ENCODE measurements at regions not wholly inside any gene's neighbourhood (a gene's known extent, or its start where the extent isn't known, plus 50 kb on each side); places are given as distances from the start of the nearest gene placed in this dataset.

DNA sequence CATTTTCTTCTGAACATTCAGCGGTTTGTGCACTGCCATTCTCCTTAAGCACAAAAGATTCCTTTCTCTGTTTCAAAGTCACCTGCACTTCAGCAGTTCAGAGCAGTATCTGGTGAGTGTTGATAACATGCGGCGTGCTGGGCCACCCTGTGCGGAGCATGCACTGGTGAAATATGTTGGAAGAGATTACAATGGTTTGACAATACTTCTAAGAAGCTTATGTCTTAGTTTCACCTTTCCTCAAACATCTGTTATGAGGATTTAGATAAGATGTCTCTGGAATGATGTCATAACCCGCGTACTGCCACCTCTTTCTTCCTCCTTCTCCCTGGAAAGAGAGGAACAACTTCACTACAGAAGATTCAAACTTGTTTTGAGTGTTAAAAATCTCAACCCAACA, 650.3 kb downstream of the AJAP1 start:
- intact Hi-C loops (cut with micrococcal nuclease): no loop called here

DNA sequence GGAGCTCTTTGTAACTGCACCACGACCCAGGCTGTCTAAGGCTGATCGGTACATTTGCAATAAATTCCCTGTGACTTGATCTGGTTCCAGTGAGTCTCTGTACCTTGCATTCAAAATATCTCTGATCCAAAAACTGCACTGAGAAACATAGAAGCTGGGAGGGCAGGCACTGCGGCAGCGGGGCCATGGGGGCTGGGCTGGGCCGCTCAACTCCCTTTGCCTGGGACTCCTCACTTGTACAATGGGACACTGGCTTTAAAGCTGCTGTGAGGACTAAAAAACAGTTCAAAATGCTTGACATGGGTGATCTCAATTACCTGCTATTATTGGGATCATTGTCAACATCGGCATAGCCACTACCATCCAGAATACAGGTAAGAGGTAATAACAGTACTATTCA, 644.0 kb downstream of the AJAP1 start:
- intact Hi-C loops (cut with micrococcal nuclease): no loop called here

DNA sequence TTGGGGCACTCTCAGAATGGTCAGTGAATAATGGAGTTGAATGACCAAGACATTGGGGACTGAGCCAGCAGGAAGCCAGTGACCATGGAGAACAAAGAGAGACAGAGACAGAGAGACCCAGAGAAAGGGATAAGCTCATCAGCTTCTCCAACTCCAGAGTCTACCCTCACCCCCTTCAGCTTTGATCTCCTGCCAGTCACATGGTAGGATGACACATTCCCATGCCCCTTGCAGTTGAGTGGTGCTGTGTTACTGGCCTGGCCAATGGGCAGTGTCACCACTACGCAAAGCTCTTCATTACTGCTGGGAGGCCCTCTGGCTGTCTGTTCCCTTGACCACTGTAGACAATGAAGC, 643.5 kb downstream of the AJAP1 start:
- intact Hi-C loops (cut with micrococcal nuclease): no loop called here

GRCh38 chr1:5297180-5297885, 642.9 kb downstream of the AJAP1 start:
- intact Hi-C loops (cut with micrococcal nuclease): no loop called here

GRCh38 chr1:5296557-5297179, 642.3 kb downstream of the AJAP1 start:
- intact Hi-C loops (cut with micrococcal nuclease): no loop called here

GRCh38 chr1:5296095-5296494, 641.7 kb downstream of the AJAP1 start:
- intact Hi-C loops (cut with micrococcal nuclease): no loop called here

- intact Hi-C loops (cut with micrococcal nuclease): no loop called here
Observed at GRCh38 chr1:5291889-5292288, 637.5 kb downstream of the AJAP1 start.

DNA sequence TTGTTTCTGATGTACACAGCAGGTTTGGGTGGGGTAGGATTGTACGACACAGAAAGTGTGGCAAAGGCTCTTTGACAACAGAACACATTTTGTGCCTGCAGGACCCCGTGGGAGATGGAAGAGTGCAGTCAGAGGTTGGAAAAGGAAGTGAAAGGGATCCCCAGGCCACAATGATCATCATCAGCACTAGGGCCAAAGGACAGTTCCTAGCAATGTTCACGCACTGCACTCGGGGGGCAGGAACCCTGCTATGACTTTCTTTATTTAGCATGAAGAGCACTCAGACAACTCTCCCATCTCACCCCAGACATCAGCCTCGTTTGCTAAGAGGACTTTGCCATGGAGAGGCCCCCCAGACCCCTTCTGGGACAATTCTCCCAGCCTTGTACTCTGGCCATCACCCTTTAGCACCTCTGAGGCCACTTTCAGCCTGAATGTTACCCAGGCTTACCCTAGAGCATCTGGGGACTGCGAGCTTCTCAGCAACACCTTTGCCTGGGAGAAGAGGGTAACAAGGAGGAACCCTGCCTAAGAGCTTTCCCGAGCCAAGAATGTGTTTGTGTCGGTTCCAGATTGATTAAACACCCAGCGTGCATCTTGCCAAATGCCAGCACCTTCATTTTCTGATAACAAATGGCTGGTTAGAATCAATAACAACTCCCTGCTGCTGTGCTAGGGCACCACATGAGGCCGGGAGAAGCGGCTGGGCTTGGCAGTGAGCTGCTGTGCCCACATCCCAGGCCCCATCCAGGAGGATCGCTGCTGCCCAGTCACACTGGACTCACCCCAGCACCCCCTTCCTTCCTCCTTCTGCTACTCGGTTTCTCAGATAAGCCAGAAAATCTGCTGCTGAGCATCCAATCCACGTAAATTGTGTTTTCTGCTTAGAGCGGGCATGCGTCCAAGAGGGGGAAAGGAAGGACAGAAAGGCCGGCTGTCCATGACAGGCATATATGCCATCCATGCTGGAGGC, 633.1 kb downstream of the AJAP1 start:
- intact Hi-C loops (cut with micrococcal nuclease): loop anchor here (2.0 kb wide), 1 partner anchor 135 kb away; no protein-coding TSS in a partner anchor

GRCh38 chr1:5286244-5286643, 631.8 kb downstream of the AJAP1 start:
- intact Hi-C loops (cut with micrococcal nuclease): loop anchor here (1.0 to 2.0 kb wide), 5 partner anchors 137 to 460 kb away; no protein-coding TSS in a partner anchor

DNA sequence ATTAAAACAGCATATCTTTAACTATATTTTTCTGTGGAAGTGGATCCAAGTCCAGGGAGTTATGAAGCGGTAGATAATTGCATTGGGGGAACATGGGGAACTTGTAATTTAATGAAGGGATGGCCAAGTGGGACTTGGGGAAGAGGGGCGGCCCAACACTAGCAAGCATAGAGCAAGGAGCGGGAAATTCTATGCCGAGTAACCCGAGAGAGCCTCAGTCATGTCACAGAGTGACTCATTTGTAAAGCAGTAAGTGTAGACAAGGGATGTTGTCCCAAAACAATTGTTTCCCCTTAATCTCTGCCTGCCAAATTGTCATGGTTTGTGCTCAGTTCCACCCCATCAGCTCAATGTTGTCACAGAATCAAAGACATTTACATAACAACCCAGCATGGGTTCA, 620.1 kb downstream of the AJAP1 start:
- intact Hi-C loops (cut with micrococcal nuclease): no loop called here

DNA sequence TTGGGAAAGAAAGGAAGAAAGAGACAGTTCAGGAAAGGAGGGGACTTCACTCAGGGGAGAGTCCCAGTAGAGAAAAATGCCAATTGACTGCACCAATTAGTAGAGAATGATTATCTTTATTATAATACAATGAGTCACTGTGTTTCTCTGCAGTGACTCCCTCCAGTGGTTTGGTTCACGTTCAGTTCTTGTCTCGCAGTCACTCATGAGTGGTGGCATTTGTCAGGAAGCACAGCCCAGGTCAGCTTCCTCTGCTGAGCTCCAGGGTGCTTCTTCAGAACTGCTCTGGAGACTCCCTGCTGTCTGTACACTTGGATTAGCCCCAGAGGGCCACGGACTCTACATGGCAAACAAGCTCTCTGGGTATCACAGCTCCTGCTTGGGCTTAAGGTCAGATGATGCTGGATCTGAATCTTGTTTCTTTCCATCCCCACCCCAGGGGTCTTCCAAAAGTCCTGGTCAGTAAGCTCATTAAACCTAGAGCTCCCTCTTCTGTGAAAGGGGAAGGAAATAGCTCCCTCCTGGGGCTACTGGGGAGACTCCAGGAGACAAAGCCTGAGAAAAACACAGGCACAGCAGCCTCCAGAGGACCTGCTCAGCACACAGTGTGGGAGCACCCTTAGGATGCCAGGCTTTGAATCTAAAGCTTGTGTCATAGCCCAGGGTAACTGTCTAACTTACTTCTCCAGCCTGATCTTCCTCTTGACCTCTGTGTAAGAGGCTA, 619.0 kb downstream of the AJAP1 start:
- intact Hi-C loops (cut with micrococcal nuclease): no loop called here

DNA sequence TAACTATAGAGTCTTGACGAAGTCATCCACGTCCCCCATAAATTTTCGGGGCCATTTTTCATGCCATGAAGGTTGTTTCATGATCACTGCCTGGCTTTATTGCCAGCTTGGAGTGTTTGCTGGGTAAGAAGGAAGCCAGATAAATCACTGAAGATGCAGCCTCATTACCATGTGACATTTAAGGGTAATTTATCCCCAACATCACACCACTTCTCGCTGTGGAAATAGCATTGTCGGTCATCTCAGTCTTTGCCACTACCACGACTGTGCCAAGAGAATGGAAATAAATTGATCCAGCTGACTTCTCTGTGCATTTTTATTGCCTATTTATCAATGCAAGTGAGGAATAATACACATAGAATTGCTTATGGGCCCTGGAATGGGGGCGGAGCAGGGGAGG, 617.9 kb downstream of the AJAP1 start:
- intact Hi-C loops (cut with micrococcal nuclease): no loop called here

- intact Hi-C loops (cut with micrococcal nuclease): no loop called here
Observed at GRCh38 chr1:5271264-5271663, 616.9 kb downstream of the AJAP1 start.

DNA sequence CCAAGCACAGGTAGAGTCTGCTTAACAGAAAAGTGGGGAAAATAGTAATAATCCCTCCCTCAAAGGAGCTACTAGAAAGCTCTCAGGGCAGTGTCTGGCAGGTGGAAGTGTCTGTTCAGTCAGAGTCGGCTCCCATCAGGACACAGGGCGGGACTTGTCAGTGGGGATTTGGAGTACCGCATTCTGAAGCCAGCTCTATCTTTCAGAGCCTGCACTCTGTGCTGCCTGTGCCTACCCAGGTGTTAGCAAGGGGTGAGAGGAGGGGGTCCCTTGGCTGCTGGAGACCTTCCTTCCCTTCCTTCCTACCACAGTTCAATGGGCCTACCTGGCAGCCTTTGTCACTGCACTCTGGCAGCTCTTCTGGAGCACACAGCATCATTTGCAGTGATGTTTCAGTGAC, 615.5 kb downstream of the AJAP1 start:
- intact Hi-C loops (cut with micrococcal nuclease): no loop called here

DNA sequence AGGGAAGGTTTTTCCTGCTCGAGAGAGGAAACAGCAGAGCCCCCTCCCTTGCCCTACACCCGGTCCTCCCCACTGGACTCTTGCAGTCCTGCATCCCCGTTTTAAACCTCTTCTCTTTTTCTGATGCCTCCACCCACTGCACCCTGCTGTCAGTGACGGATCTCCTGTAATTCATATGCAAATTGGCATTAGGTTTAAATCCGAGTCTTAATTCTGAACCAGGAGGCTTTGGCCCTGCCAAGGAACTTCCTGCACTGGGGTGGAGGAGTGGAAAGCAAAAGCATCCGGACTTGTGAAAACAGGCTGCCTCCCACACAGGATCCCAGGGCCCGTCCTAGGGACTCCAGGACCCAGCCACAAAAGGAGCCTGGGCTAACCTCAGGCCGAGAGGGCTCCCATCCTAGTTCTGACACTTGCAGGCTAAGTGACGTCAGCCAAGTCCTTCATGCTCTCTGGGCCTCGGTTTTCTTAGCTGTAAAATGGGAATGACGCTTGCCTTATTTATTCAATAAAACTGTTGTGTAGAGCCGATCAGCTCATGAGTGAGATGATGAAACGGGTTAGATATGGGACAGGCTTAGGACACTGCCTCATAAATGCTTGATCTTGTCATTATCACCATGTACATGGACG, 613.3 kb downstream of the AJAP1 start:
- intact Hi-C loops (cut with micrococcal nuclease): no loop called here

DNA sequence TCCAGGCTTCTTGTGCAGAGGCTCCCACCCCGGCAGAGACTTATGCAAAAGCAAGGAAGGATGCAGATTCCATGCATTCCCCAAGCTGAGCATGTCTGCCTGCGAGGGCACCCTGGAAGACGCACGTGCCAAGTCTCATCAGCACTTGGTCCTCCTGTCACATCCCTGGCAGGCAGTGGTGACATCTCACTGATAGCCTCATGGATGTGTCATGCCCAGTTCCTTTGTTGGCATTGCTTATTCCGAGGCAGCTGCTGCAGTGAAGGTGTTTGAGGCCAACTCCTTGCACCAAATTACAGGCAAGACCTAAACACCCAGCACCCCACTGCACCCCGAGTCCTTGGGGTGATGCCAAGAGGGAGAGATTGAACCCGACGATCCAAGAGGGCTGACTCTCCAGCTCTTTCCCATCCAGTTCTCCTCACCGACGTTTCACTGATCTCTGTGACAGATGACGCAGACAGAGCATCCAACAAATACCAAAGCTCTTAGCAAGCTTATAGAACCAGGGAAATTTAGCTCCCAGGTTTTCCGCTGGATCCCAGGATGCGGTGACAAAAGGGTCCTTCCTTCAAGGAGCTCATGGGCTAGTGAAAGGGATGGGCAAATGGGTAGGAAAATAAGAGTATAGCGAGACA, 611.1 kb downstream of the AJAP1 start:
- intact Hi-C loops (cut with micrococcal nuclease): no loop called here

- intact Hi-C loops (cut with micrococcal nuclease): no loop called here
Observed at GRCh38 chr1:5264476-5264875, 610.1 kb downstream of the AJAP1 start.

DNA sequence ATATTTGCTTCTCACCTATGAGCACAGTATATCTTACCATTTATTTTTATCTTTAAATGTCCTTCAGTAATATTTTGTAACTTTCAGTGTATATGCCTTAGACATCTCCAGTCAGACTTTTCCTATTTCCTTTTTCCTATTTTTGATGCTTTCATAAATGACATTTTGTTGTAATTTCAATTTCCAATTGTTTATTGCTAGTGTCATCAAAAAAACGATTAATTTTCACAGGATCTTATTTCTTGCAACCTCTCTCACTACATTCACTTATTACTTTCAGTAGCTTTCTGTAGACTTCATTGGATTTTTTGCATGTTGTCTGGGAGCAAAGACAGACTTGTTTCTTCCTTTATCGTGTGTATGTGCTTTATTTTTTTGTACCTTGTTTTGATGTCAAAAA, 602.4 kb downstream of the AJAP1 start:
- intact Hi-C loops (cut with micrococcal nuclease): no loop called here

- intact Hi-C loops (cut with micrococcal nuclease): no loop called here
Observed at GRCh38 chr1:5254975-5255374, 600.6 kb downstream of the AJAP1 start.

GRCh38 chr1:5254131-5254725, 599.8 kb downstream of the AJAP1 start:
- intact Hi-C loops (cut with micrococcal nuclease): no loop called here

All from T-helper 1 cell treated with Interleukin-12 subunit alpha and Interleukin-12 subunit beta and Interleukin-4 antibody, amounts not matched to agents 30 ng/mL and 1 ng/mL, for 36 hours (primary cell).